Stimulated activated naive CD4-positive, alpha-beta T cell (primary cell): ENCODE measurements at regions not wholly inside any gene's neighbourhood (a gene's known extent, or its start where the extent isn't known, plus 50 kb on each side); places are given as distances from the start of the nearest gene placed in this dataset.
A peak's percentile ranks its signal among the peaks of the same experiment; 100 is the strongest.
"Not testable (repeated sequence)": the region's sequence is repeated elsewhere in the genome, so short reads cannot be mapped to it uniquely, and the experiment has no call there.

Source experiments
- DNase-seq, 6 experiments: peaks; one replicate each; lab custom pipeline; 2025; lab: John Stamatoyannopoulos, UW

- peak in 2 of 6 experiments; percentile 15 to 18 for DNase-seq
Observed at GRCh38 chr6:18595774-18596530, 208.8 kb downstream of the RNF144B start.

- no peak for DNase-seq
Observed at GRCh38 chr6:18596531-18596835, 209.3 kb downstream of the RNF144B start.

DNA sequence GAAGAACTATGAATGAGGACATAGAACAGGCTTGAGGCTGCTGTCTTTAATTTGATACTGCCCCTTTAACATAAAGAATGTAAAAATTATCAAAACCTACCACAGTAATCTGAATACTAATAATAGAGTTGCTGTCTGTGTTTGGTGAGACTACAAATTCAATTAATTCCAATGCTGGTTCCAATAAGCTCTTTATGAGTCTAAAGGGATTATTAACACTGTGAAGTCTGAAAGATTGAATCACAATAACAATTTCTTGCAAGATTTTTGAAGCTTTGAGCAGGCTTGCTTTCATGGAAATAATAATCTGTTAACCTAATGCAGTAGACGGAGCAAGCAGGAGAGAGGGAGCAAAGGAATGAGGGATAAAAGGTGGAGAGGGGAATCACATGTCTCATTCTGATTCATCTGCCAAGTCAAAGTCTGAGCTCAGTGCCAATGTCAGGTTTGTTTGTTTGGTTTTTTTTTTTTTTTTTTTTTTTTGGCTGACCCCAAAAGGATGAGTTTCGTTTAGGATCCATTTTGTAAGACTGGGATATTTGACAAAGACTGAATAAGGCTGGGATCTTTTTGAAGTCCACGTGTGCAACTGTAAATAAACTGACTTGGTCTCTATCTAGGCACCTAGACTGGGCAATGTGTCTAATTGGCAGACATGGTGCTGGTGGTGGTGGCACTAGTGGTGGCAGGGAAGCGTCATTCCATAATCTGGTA is 211.6 kb downstream of the RNF144B start:
- no peak for DNase-seq

DNA sequence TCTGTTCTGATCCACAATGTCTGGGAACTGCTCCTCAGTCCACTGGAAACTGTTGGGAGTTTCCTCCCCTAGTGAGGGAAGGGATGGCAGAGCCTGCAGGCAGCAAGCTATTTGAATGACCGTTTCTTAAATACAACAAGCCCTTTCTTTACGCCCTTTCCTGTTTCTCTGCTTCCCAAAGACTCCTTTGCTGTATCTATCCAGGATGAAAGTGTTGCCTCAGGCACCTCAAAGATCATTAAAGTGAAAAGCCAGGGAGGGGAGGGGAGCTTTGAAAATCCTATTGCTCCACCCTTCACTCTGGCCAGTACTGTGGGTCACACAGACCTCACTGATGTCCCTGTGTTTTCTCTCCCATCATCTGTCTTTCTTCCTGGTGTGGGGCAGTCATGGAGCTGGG is 213.1 kb downstream of the RNF144B start:
- DNase-seq, result no peak

DNA sequence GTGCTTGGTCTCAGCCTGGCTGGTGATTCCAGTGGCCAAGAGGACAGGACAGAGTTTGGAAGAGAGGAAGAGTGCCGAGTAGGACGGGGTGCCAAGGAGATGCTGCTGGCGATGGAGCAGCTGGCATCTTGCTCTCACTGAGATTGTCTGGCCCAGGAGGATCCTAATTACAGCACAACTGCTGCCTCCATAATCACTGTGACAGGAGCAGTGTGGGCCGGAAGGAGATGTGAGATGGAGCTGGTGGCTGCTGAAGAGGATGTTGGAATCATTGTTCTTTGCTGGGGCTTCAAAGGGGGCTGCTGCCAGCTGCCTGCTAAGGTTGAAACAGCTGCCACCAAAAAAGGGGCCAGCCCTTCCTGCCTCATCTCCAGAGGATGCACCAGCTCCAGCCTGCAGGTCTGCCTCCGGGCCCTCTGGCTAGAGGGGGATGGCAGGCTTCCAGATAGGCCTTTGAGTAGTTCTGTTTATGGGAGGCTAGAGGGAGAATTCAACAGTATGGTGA is 214.4 kb downstream of the RNF144B start:
- DNase-seq, result no peak

DNA sequence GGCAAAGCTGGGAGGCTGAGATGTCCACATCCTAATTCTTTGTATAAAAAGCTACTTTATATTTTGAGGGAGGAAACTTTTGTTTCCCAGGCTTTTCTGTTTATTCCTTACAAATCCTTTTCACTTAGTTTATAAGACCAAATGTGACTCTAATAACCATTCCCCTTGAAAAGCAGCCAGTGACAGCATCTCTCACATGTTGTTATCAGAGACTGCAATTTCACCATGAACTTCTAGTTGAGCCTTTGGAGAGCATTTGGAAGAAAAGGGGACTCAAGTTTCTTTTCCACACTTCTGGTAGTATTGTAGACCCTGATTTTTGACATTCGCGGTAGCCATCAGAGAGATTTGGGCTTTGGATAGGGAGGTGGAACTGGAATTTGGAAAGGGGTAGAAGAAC is 215.8 kb downstream of the RNF144B start:
- DNase-seq, result no peak

DNA sequence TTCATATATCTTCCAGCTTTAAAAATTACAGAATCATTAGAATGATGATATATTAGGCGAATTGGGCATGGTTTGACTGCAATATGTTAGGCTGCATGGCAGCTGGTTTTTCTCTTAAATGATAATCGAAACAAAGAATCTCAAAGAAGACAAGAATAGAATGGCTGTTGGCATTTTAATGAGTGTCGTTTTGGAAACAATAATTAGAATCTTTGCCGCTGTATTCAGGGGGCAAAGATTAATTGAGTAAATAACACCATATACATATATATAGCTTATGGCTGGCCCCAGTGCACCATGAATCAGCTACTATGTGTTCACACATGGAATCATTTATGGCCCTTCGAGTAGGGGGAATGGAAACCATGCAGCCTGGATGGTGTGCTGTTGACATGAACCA is 216.2 kb downstream of the RNF144B start:
- no peak for DNase-seq

DNA sequence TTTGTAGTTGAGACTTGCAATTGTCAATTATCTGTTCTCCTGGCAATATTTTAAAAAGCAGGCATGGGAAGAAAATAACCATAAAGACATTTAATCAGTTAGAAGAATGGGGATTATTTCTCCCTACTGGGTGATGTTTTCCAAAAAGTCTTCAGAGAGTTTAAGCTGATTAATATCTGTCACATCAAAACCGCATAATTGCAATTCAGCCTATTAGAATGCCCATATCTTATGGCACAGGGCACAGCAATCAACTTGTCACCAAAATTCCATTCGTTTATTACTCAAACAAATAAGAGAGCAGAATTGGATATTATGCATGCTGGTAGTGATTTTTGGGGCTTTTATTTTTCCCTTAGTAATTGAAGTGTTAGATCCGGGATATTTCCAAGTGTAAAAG is 218.7 kb downstream of the RNF144B start:
- no peak for DNase-seq

DNA sequence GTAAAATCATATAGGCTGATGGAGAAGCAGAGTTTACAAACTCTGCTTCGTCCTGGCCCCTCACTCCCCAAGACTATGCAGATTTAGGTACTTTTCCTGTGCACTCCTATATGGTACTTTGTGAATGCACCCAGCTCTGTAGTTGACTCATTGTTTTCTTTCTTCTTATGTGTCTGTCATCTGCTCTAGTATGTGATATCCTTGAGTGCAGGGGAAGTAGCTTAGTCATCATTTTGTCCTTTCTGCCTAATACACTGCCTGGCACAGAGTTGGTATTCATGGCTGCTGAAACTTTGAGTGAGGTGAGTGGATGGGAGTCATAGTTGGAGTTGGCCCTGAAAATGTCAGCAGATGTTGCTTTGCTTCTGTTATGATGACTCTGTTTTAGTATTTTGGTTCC is 222.6 kb downstream of the RNF144B start:
- no peak for DNase-seq

DNA sequence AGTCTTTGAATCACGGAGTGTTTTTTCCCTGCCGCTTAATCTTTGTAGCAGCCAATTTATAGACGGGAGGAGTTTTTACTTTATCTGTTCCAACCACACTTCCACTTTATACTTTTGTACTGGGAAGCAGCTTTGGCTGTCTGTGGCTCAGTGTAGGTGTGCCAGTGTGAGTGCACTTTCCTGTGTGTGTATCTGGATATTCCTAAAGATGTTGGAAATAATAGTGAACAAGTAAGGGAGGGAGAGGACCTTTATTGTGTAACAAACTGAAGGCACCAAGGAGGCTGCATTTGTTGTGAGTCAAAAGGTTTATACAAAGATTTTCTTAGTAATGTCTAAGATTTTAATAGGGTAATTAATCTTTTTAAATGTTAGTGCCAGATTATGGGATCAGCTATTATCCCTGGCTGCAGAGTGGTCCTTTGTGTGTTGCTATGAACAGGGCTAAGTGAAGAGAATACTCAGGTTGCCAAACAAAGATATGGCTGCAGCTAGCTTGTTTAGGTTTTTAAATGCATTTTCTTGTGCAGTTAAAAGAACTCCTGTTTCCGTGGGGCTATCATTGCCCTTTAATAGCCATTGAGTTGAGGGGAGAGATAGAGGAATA is 226.3 kb downstream of the RNF144B start:
- no peak for DNase-seq

GRCh38 chr6:18629571-18629970 is 242.4 kb downstream of the RNF144B start:
- no peak for DNase-seq

GRCh38 chr6:18632670-18633410 is 245.7 kb downstream of the RNF144B start:
- no peak for DNase-seq

- no peak for DNase-seq
Observed at GRCh38 chr6:18634912-18635311, 247.8 kb downstream of the RNF144B start.

- DNase-seq, result no peak
Observed at GRCh38 chr6:18640134-18640533, 253.0 kb downstream of the RNF144B start.

DNA sequence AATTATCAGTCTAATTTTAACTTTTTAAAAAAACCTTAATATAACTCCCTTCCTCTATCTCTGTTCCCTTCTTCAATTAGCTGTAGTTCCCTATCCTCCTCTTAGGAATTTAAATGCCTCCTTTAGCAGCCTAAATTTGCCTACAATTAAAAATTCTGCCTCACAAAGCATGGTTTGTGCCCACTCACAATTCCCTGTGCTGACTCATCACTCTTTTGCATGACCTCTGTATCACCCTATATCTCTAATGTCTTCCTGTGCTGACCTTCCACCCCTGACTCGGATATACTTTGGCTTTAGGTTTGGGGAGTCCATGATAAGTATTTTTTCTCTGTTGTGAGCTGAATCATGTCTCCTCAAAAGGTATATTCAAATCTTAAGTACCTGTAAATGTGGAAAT is 253.6 kb downstream of the RNF144B start:
- DNase-seq, result no peak

DNA sequence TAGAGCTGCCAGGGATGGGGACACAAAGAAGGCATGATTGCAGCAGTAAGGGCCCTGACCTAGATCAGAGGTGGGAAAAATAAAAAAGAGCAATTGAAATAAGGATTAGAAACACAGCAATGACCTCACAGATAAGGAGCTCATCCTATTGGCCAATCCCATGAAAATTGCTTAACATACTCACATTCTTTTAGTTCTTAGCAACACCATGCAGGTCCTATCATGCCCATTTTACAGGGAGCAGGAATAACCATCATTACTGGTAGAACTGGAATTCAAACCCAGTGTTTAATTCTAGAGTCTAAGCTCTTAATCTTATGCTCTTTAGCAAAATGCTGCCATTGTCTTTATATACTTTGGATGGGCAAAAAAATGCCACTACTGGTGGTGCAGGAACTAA is 267.7 kb downstream of the RNF144B start:
- DNase-seq, result no peak

DNA sequence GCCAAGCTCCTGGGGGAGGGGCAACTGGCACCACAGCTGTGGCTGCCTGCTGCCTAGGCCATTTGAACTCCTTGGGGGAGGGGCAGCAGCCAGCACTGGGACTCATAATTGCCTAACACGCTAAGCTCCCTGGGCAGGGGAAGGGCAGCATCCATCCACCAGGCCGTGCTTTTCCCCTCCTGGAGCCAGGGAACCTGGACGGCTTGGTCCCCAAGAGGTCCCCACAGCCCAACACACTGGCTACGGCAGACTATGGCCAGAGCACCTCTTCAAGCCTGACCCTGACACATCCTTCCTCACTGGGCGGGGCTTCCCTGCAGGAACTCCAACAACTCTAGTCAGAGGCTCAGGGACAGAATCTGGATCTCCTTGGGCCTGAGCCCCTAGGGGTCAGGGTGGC is 269.4 kb downstream of the RNF144B start:
- no peak for DNase-seq

- not testable (repeated sequence) for DNase-seq
Observed at GRCh38 chr6:18659994-18660393, 272.8 kb downstream of the RNF144B start.

DNA sequence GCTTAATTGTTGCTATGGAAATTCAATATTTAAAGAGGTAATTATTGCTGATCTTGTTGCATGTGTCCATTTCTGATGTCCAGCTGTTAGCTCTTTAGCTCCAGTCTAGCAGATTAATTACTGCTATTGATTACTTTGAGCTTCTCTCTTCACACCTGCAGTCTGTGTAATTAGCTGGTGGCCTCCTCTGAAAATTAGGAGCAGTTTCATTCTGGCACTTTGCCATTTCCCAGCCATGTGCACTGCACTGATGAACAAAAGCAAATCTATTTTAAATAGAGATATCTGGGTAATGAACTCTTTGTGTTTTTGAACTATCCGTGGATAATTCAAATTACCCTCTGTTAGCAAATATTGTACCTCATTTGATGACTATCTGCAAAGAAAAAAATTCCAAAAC is 275.9 kb downstream of the RNF144B start:
- no peak for DNase-seq

DNA sequence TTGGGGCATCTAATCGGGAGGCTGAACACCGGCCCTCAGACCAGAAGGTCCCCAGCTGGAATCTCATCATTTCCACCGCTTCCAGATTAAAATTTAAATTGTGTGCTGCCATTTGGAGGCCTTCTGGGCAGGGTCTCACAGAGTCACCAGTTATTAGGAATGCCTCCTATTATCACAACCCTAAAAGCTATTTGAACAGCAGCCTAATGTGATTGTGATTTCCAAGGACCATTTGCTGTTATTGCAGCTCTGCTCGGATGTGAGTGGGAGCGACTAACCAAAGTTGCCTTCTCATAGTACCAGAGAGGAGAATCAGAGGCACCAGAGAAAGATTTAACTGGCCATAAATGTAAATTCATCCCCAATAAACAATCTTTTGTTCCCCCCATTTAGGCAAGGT is 277.3 kb downstream of the RNF144B start:
- no peak for DNase-seq

- DNase-seq, result no peak
Observed at GRCh38 chr6:18667612-18668011, 280.5 kb downstream of the RNF144B start.

DNA sequence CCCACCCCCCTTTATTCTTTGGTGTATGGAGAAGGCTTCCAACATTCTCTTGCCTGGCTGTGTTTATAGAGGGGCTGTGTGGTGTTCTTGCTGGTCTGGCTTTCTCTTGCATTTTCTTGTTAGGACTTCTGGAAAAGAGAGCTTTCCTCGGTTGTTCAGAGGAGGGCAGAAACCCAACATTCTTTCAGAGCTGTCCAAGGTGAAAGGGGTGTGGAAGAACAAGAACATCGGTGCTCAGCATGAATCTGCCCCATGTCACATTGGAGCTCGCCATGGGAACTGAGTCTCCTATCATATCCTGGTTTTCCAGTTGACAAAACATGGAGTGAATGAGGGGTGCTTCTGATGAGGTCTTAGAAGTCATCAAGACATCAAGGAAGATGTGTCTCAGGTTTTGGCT is 281.8 kb downstream of the RNF144B start:
- DNase-seq, result no peak

DNA sequence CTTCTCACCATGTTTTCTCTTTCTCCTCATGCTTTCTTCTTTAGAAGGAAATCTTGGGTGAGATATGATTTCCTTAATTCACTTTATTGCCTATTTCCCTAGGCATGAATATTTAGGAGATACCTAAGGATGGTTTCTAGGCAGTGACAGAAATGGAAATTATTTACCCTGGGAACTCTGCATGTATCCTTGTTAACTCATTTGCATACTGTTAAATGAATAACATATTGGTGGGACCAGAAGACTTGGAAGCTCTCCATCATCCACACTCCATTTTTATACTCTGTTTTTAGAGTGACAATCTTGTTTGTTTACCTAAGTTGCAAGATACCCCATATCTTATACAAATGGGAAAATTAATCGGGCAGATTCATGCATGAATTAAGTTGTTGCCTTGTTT is 285.7 kb downstream of the RNF144B start:
- no peak for DNase-seq
